DMS153 treated with DMSO at 0.1 percent for 48 hours (cell line): ENCODE measurements at regions not wholly inside any gene's neighbourhood (a gene's known extent, or its start where the extent isn't known, plus 50 kb on each side); places are given as distances from the start of the nearest gene placed in this dataset.

Source experiments
- DNase-seq: peaks from one replicate; lab custom pipeline; 2025; ENCODE audit not compliant: unreplicated experiment; lab: John Stamatoyannopoulos, UW

DNA sequence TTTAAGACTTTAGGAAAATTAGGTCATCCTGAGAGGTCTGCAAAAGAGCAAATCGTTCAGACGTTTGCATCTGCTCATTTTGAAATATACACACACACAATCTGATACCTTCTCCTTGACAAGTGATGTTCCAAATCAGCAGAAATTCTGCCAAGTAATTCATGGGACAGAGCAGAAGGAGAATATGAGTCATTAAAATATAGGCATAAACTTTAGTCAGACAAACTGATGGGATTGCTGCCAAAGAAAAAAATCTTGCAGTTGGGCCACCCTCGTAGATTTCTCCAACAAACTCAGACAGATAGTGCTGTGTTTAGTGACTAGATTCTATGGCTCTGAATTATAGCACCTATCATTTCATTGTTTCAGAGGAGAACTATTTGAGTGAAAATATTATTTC lies 336.3 kb downstream of the NYAP2 start:
- no peak for DNase-seq

DNA sequence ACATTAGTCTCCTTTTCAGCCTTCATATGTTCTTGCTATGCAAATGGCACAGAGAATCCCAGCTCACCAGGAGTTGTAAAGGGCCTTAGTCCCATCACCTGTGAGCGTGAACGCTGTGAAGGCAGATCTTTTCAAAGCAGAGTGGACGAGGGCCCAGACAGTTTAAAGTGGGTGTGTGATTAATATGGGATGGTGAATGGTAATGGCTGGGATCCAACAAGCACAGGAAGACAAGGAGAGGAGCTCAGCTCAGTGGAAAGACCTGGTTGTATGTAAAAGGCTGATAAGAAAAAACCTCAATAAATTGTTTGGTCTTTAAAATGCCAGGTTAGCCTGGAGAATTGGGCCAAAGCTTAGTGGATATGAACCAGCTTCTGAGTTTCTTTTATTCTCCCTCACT lies 326.2 kb downstream of the NYAP2 start:
- DNase-seq = no peak
